Activated naive CD4-positive, alpha-beta T cell treated with anti-CD3 and anti-CD28 coated beads, Interleukin-2, amount 10 ng/mL, durations not matched to agents 7 days and 5 days (primary cell): ENCODE measurements at regions not wholly inside any gene's neighbourhood (a gene's known extent, or its start where the extent isn't known, plus 50 kb on each side); places are given as distances from the start of the nearest gene placed in this dataset.
"Not testable (repeated sequence)": the region's sequence is repeated elsewhere in the genome, so short reads cannot be mapped to it uniquely, and the experiment has no call there.

Source experiments
- CTCF ChIA-PET: fragments of 350-600 bp; sonication (Branson Sonifier 250); formaldehyde crosslinking; loops from one replicate; lab custom pipeline; 2021; ENCODE audit warnings: antibody characterized with exemption; lab: Charles Lee
- DNase-seq: peaks from one replicate; pipeline ENCODE4 v3.0.0-alpha.2; 2020
- H3K27ac Mint-ChIP-seq: one replicate; pipeline ENCODE4 v1.8.0; 2021; ENCODE audit warnings: mild to moderate bottlenecking, moderate library complexity, mixed read lengths
- H3K27me3 Mint-ChIP-seq: one replicate; pipeline ENCODE4 v1.8.0; 2021; ENCODE audit warnings: mild to moderate bottlenecking, mixed read lengths
- H3K36me3 Mint-ChIP-seq: one replicate; pipeline ENCODE4 v1.8.0; 2021; ENCODE audit warnings: mixed read lengths
- H3K4me1 Mint-ChIP-seq: one replicate; pipeline ENCODE4 v1.8.0; 2021; ENCODE audit warnings: mixed read lengths
- H3K4me3 Mint-ChIP-seq: one replicate; pipeline ENCODE4 v1.8.0; 2021; ENCODE audit warnings: mild to moderate bottlenecking, moderate library complexity, mixed read lengths
- H3K9me3 Mint-ChIP-seq: one replicate; pipeline ENCODE4 v1.8.0; 2021; ENCODE audit warnings: mixed read lengths

GRCh38 chr2:109683452-109683851 is 69.3 kb downstream of the SOWAHC start:
- Mint-ChIP-seq H3K9me3 (no peaks in the 10 kb centered on the region), H3K27ac (no peak overlapping the region), H3K27me3 (peaks cover 18% of the 10 kb centered on the region), H3K4me1 (no peaks in the 10 kb centered on the region), H3K36me3 (no peaks in the 10 kb centered on the region), H3K4me3 (no peak overlapping the region)
- DNase-seq = no peak
- CTCF ChIA-PET = no interaction called here

- Mint-ChIP-seq H3K27me3 (peaks cover 9% of the 10 kb centered on the region), H3K27ac (no peak overlapping the region), H3K4me1 (no peaks in the 10 kb centered on the region), H3K9me3 (no peaks in the 10 kb centered on the region), H3K36me3 (no peaks in the 10 kb centered on the region), H3K4me3 (no peak overlapping the region)
- CTCF ChIA-PET = no interaction called here
- no peak for DNase-seq
Observed at GRCh38 chr2:109685453-109685852, 71.3 kb downstream of the SOWAHC start.

- CTCF ChIA-PET = no interaction called here
- H3K27ac Mint-ChIP-seq = no peak overlapping the region
- no peak for DNase-seq
- H3K27me3 Mint-ChIP-seq = peaks cover 4% of the 10 kb centered on the region
- no peaks in the 10 kb centered on the region for H3K4me1 Mint-ChIP-seq
- no peaks in the 10 kb centered on the region for H3K9me3 Mint-ChIP-seq
- H3K4me3 Mint-ChIP-seq = no peak overlapping the region
- no peaks in the 10 kb centered on the region for H3K36me3 Mint-ChIP-seq
Observed at GRCh38 chr2:109686921-109687320, 72.8 kb downstream of the SOWAHC start.

- DNase-seq = no peak
- Mint-ChIP-seq H3K9me3 (no peaks in the 10 kb centered on the region), H3K36me3 (no peaks in the 10 kb centered on the region), H3K4me3 (no peak overlapping the region), H3K4me1 (no peaks in the 10 kb centered on the region), H3K27ac (no peak overlapping the region), H3K27me3 (peaks cover 4% of the 10 kb centered on the region)
- CTCF ChIA-PET = no interaction called here
Observed at GRCh38 chr2:109689182-109689930, 75.2 kb downstream of the SOWAHC start.

GRCh38 chr2:109689973-109690372 is 75.8 kb downstream of the SOWAHC start:
- H3K4me1 Mint-ChIP-seq = no peaks in the 10 kb centered on the region
- peaks cover 4% of the 10 kb centered on the region for H3K27me3 Mint-ChIP-seq
- no peaks in the 10 kb centered on the region for H3K36me3 Mint-ChIP-seq
- H3K27ac Mint-ChIP-seq = no peak overlapping the region
- no peak for DNase-seq
- CTCF ChIA-PET = no interaction called here
- H3K9me3 Mint-ChIP-seq = peaks cover 1% of the 10 kb centered on the region
- no peak overlapping the region for H3K4me3 Mint-ChIP-seq

- no peak for DNase-seq
- Mint-ChIP-seq H3K27ac (no peak overlapping the region), H3K9me3 (peaks cover 1% of the 10 kb centered on the region), H3K4me1 (no peaks in the 10 kb centered on the region), H3K27me3 (peaks cover 5% of the 10 kb centered on the region), H3K36me3 (no peaks in the 10 kb centered on the region), H3K4me3 (no peak overlapping the region)
- CTCF ChIA-PET = no interaction called here
Observed at GRCh38 chr2:109690457-109690821, 76.3 kb downstream of the SOWAHC start.

GRCh38 chr2:109690822-109691541 is 76.8 kb downstream of the SOWAHC start:
- Mint-ChIP-seq H3K4me3 (no peak overlapping the region), H3K4me1 (no peaks in the 10 kb centered on the region), H3K36me3 (no peaks in the 10 kb centered on the region), H3K27ac (no peak overlapping the region), H3K9me3 (peaks cover 1% of the 10 kb centered on the region), H3K27me3 (peaks cover 9% of the 10 kb centered on the region)
- DNase-seq = no peak
- CTCF ChIA-PET = no interaction called here

- H3K9me3 Mint-ChIP-seq = peaks cover 1% of the 10 kb centered on the region
- no peaks in the 10 kb centered on the region for H3K4me1 Mint-ChIP-seq
- H3K27ac Mint-ChIP-seq = no peak overlapping the region
- H3K27me3 Mint-ChIP-seq = peaks cover 19% of the 10 kb centered on the region
- CTCF ChIA-PET = no interaction called here
- DNase-seq = no peak
- H3K36me3 Mint-ChIP-seq = no peaks in the 10 kb centered on the region
- no peak overlapping the region for H3K4me3 Mint-ChIP-seq
Observed at GRCh38 chr2:109692013-109692743, 78.0 kb downstream of the SOWAHC start.

GRCh38 chr2:109692831-109693230 is 78.7 kb downstream of the SOWAHC start:
- H3K36me3 Mint-ChIP-seq, H3K4me1 Mint-ChIP-seq, H3K9me3 Mint-ChIP-seq, H3K4me3 Mint-ChIP-seq, DNase-seq, CTCF ChIA-PET, H3K27ac Mint-ChIP-seq: not testable (repeated sequence)
- H3K27me3 Mint-ChIP-seq = peaks cover 20% of the 10 kb centered on the region

GRCh38 chr2:109693292-109693691 is 79.1 kb downstream of the SOWAHC start:
- H3K4me1 Mint-ChIP-seq, H3K9me3 Mint-ChIP-seq, H3K36me3 Mint-ChIP-seq, DNase-seq, H3K4me3 Mint-ChIP-seq, H3K27ac Mint-ChIP-seq, CTCF ChIA-PET: not testable (repeated sequence)
- H3K27me3 Mint-ChIP-seq = peaks cover 20% of the 10 kb centered on the region

- H3K36me3 Mint-ChIP-seq = no peaks in the 10 kb centered on the region
- CTCF ChIA-PET = no interaction called here
- no peak for DNase-seq
Observed at GRCh38 chr2:109694190-109694589, 80.0 kb downstream of the SOWAHC start.

GRCh38 chr2:109695290-109695689 is 81.1 kb downstream of the SOWAHC start:
- CTCF ChIA-PET = no interaction called here
- Mint-ChIP-seq H3K36me3 (no peaks in the 10 kb centered on the region), H3K27ac (no peak overlapping the region), H3K27me3 (peaks cover 20% of the 10 kb centered on the region), H3K4me3 (no peak overlapping the region), H3K9me3 (peaks cover 1% of the 10 kb centered on the region), H3K4me1 (no peaks in the 10 kb centered on the region)
- no peak for DNase-seq

More at GRCh38 chr2:109694190-109694589, 80.0 kb downstream of the SOWAHC start:
- Mint-ChIP-seq H3K27ac (no peak overlapping the region), H3K4me3 (no peak overlapping the region), H3K9me3 (peaks cover 1% of the 10 kb centered on the region), H3K27me3 (peaks cover 20% of the 10 kb centered on the region), H3K4me1 (no peaks in the 10 kb centered on the region)

GRCh38 chr2:109699646-109700045 is 85.5 kb downstream of the SOWAHC start:
- H3K4me1 Mint-ChIP-seq = no peaks in the 10 kb centered on the region
- no peak for DNase-seq
- H3K9me3 Mint-ChIP-seq = peaks cover 1% of the 10 kb centered on the region
- CTCF ChIA-PET = no interaction called here
- no peak overlapping the region for H3K27ac Mint-ChIP-seq
- peaks cover 31% of the 10 kb centered on the region for H3K27me3 Mint-ChIP-seq
- no peak overlapping the region for H3K4me3 Mint-ChIP-seq
- H3K36me3 Mint-ChIP-seq = no peaks in the 10 kb centered on the region

GRCh38 chr2:109700680-109701274 is 86.6 kb downstream of the SOWAHC start:
- no peak for DNase-seq
- Mint-ChIP-seq H3K9me3 (no peaks in the 10 kb centered on the region), H3K27ac (no peak overlapping the region), H3K4me1 (no peaks in the 10 kb centered on the region), H3K27me3 (peaks cover 24% of the 10 kb centered on the region), H3K4me3 (no peak overlapping the region), H3K36me3 (no peaks in the 10 kb centered on the region)
- CTCF ChIA-PET = no interaction called here
